ENCODE measurements at regions not wholly inside any gene's neighbourhood (a gene's known extent, or its start where the extent isn't known, plus 50 kb on each side); places are given as distances from the start of the nearest gene placed in this dataset.

- TF ChIP-seq POLR2A (IDR thresholded peaks at IDR 0.05; ENCODE audit: low read depth, low read length) = no peak
- TF ChIP-seq TAF1 (IDR thresholded peaks at IDR 0.05; ENCODE audit: borderline replicate concordance, low read depth, low read length) = no peak
- no peak for TF ChIP-seq POLR2AphosphoS5 (IDR thresholded peaks at IDR 0.05; ENCODE audit: low read depth, low read length)
Observed at GRCh38 chr5:67253911-67254310, 57.3 kb upstream of the CD180 start.
